D341Med (cell line): ENCODE measurements at regions not wholly inside any gene's neighbourhood (a gene's known extent, or its start where the extent isn't known, plus 50 kb on each side); places are given as distances from the start of the nearest gene placed in this dataset.
A peak's percentile ranks its signal among the peaks of the same experiment; 100 is the strongest.
"Not testable (repeated sequence)": the region's sequence is repeated elsewhere in the genome, so short reads cannot be mapped to it uniquely, and the experiment has no call there.

Experiments
- DNase-seq: peaks from one replicate; pipeline ENCODE4 v3.0.0; 2012; ENCODE audit warnings: low spot score

DNA sequence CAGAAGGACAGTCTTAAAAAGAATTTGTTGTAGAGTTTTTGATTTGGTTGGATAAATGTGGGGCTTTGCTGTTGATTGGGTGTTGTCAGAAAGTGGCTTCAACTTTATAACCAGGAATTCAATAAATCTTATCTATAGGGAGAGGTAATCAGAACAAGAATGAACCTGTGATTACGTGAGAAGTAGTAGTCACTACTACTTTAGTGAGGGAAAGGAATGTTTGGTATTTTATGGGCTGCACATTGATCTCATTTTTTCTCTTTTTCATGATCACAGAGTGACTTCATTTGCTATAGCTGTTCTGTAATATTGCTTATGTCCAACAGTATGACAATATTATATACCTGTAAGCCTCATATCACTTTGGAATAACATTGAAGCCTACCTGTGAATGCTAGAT, 485.2 kb upstream of the BCHE start:
- no peak for DNase-seq

DNA sequence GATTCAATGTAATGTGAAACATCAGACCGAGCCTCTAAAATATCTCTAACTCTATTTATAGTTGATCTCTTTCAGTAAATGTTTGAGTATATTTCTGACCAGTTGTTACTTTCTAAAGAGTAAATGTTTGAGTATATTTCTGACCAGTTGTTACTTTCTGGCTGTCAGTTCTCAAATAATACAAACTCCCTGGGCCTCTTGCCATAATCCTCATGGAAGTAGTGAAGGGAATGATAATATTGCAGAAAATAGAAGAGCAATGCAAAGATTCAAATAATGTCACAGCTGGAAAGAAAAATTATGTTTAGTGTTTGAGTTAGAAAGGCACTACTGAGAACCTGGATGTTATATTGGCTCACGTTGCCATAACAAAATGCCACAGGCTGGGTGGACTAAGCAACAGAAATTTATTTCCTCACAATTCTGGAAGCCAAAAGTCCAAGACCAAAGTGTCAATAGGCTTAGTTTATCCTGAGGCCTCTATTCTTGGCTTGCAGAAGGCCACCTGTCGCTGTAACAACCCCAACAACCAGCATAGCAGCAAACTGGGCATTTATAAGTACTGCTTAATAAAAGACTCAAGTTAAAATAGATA, 470.6 kb upstream of the BCHE start:
- no peak for DNase-seq

DNA sequence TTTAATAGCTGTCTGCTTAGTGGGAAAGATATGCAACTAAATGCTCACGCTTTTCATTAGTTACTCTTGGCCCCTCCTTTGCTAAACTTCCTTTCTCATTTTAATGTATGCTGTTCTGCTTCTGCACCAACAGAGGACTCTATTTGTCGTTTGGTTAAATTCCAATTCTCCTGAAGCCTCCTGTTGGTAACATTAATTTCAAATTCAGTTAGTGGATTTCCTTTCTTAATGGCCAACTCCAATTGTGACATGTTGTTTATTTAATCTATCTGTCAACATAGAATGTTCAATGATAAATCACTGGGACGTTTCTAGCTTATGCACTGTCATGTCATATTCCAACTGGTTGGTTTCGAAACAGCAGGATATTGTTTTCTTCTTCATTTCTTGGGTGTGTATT, 467.4 kb upstream of the BCHE start:
- DNase-seq, result no peak

DNA sequence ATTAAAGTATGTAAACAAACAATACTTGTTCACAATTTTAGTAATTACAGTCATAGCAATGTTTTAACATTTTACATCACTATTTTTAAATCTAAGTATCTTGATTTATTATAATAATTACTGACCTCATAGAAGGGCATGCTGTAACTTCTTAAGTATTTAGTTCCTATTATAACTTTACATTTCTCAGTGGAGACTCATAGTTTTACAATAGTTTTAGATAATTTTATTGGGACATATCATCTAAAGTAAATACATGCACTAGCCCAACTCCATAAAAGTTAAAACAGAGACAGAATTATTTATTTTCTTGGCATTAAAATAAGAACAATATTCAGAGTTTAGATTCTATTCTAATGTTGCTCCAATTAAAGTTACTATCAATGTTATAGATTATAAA, 466.5 kb upstream of the BCHE start:
- DNase-seq, result no peak

DNA sequence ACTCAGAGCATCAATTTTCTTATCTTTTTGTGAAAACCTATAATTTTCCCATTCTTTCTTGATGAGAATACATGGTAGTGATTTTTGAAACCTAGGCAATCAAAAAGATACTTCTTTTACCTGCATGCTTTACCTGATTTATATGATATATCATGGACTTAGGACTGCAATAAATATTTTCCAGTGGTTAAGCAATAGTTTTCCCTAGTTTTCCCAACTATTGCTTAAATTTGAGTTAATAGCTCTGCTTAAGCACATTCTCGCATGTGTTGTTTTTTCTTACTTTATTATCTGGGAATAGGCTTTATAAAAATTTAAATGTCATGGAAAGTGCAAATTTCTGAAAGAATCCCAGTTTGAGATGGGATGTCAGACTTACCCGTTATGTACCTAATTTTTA, 465.1 kb upstream of the BCHE start:
- no peak for DNase-seq

DNA sequence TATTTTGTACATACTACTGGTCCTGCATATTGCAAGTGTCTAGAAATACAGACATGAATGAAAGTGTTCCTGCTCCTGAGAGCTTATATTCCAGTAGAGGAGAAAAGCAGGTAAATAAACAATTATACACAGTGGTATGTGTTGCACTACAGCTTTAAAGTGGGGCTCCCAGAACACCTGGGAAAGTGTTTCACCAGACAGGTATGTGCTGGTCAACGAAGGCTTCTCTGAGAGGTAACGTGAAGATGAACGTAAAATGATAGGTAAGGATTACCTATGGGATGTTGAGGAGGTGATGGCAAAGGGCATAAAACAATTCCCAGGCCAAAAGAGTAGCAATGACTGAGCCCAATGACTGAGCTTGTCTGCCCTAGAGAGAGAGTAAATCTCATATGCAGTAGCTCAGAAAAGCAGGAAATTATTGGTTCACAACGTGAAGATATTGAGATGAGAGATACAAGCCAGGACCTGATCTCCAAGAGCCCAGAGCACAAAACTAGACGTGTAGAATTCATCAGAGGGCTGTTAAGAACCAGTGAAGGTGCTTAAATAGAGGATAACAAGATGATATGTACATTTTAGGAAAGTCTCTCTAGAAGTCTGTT, 459.1 kb upstream of the BCHE start:
- no peak for DNase-seq

DNA sequence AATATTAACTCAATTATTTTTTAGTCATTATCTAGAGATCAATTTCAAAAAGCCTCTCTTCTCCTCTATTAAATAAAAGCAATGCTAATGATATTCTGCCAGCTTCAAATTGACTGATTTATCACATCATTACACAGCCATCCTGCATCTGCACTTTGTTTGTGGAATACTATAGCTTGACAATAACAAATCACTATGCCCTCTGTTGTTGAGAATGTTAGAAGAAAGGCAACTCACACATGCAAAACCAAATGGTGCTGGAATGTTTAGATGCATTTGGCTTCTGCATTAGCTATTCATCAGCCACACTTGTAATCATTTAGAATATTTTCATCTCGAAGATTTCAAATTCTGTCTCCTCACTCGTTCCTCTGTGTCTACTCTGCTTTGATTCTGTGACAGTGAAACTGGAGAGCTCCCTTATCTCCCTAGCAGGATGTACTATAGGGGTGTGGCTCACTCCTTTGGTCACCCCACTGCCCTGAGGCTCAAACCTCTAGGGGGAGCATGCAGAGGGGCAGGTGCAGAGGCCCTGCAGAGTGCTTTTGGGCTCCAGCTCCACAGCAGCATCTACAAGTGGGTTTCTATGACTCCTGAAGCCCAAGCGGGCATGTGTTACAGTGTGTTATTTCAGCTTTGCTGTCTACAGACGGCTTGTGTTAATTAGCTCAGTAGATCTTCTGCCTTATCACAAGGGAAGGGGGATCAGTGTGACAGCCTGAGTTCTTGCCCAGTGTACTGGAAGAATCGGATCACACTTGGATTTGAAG, 454.1 kb upstream of the BCHE start:
- no peak for DNase-seq

DNA sequence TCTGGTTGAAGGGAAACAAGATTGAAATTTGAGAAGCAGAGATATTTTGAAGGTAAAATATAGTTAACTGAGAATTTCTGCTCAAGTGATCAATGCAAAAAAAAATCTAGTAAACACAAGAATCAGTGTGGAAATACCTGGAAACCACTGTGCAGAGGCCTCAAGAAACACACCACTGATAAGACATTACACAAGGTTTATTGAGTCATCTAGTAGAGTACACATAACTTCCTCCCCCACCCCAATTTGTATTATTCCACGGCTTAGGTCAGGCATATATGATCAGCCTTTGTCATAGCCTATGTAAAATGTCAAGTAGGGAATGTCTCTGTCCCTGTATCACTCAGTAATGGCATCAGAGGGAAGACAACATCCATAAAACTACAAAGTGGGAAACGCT, 447.8 kb upstream of the BCHE start:
- DNase-seq, result no peak

DNA sequence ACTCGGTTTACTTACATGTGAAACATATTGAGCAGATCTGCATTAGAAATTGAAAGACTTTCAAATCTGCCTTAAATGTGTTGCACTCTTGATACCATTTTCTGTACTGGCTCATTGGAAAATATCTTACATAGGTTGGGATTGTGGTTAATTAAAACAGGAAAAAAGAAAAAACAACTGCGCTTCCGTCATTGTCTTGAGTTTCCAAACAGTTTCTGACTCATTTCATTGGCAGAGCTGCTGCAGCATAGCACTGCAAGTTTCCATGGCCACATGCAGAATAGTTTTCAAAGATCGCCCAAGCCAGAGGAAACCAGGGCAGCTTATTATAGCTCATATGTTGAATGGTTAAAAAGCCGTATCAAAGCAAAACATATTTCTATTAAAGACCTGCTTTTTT, 446.6 kb upstream of the BCHE start:
- no peak for DNase-seq

DNA sequence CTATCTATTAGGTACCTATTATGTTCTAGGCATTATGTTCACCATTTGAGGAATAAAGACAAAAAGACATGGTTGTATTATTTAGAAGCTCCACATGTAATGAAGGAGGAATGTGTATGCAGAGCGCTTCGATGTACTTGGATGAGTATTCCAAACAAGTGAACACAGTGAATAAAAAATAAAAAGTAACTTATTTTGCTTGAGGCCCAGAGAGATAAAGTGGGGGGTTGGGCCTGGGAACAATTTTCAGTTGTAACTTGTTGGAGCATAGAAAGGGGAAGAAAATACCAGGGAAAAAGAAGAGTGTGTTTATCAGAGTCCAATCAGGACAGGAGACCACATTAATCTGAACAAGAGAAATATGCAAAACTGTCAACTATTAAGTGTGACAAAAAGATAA, 445.7 kb upstream of the BCHE start:
- DNase-seq, result no peak

DNA sequence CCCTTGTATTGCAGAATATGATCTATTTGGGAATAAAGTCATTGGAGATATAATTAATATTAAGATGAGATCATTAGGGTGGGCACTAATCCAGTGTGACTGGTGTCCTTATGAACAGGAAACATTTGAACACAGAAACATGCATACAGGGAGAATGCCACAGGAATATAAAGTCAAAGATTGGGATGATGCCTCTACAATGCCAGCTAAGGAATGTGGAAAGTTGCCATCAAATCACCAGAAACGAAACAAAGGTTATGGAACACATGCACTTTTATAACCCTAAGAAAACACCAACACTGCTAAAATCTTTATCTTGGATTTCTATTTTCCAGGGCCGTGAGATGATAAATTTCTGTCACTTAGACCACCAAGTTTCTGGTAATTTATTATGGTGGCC, 442.4 kb upstream of the BCHE start:
- DNase-seq, result no peak

DNA sequence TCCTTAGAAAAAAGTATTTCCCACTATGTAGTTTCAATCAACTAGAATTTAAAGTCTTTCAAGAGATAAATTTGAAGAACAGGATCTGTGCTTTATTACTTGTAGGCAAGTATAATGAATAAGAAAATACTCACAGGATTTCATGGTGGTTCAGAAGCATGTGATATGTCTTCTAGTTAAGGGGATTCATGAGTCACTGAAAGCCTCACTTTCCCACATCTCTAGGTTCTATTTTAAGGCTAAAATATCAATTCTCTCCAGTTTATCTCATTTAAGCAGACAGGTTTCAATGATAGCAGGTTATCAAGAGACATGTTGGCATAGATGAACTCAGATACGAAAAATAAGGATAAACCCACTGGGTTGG, 437.8 kb upstream of the BCHE start:
- no peak for DNase-seq

DNA sequence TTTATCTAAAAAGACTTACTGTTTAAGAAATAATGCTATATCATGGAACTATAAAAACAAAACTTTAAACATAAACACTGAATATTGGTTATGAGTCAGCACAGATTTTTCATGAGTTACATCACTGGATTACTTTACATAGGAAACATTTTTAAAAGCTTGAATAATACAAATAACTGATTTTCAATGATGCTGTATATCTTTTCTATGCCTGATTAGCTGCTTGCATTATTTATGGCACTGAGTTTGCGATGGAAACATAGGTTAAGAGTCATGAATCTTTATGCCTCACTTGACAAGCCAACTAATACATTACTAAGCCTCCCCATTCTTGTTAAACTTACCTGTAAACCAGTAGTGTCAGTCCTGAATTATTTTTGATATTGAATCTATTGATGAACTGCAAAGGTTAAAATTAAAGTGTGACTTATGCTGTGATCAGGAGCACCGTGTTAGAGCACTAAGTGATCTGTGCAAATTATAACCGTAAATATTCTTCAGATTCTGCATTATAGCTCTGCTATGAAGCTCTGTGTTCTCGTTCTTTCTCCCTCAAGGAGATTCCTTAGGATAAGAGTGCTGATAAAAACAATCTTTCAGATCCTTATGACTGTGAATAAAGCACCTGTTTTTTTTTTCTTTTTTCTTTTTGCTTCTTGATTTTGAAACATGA, 437.3 kb upstream of the BCHE start:
- no peak for DNase-seq

DNA sequence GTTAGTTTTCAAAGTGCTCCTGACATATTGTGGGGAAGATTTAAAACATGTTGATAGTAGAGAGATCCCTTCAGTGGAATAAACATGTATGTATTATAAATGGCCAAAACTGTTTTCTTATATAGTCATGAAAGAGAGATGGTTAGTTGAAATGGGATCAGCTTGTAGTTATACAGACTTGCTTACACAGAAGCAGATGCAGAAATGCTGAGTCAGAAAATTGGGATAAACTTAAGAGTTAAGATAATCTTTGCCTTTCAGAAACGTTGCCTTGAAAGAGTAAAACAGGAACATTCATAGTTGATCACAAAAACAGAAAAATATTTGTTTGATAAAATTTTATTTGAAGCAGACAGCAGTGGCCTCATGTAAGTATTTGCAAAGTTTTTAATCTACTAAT, 433.2 kb upstream of the BCHE start:
- DNase-seq, result no peak

DNA sequence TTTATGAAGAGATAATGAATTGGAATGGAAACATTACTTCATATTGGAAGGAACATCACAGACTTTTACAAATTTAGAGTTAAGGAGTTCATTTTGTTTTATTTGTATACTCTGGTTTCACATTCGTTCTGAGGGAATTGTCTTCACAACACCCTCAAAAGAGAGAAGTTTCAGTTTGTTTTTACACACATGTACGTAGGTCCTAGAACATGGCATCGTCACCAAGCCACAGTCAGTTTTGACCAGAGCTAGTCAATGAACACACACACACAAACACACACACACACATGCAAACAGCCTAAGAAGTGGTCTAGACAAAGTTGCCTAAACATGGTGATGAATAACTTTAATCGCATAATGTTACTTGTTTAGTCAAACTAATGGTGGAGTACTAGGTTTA, 427.9 kb upstream of the BCHE start:
- no peak for DNase-seq

DNA sequence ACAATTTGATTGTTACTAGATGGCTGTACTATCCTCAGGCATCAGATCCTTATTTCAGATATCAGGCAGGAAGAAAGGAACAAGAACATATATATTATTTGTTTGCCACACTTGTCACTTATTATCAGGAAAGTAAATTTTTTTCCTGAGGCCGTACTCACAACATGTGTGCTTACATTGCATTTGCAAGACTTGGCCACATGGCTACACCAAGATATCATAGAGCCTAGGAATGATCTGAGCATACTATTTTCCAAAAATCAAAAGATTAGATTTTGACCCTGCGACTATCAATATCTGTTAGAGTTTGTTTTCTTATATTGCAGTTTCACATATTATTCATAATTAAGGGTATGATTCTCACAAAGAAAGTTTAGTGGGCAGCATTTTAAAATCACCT, 426.2 kb upstream of the BCHE start:
- DNase-seq, result no peak

DNA sequence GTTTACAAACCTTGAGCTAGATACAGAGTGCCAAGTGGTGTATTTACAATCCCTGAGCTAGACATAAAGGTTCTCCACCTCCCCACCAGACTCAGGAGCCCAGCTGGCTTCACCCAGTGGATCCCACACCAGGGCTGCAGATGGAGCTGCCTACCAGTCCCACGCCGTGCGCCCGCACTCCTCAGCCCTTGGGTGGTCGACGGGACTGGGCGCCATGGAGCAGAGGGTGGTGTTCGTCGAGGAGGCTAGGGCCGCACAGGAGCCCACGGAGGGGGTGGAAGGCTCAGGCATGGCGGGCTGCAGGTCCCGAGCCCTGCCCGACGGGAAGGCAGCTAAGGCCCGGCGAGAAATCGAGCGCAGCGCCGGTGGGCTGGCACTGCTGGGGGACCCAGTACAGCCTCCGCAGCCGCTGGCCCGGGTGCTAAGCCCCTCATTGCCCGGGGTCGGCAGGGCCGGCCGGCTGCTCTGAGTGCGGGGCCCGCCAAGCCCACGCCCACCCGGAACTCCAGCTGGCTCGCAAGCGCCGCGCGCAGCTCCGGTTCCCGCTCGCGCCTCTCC, 421.1 kb upstream of the BCHE start:
- not testable (repeated sequence) for DNase-seq

DNA sequence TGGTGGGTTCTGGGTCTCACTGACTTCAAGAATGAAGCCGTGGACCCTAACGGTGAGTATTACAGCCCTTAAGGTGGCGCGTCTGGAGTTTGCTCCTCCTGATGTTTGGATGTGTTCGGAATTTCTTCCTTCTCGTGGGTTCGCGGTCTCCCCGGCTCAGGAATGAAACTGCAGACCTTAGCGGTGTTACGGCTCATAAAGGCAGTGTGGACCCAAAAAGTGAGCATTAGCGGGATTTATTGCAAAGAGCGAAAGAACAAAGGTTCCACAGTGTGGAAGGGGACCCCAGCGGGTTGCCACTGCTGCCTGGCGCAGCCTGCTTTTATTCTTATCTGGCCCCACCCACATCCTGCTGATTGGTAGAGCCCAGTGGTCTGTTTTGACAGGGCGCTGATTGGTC, 420.5 kb upstream of the BCHE start:
- no peak for DNase-seq

DNA sequence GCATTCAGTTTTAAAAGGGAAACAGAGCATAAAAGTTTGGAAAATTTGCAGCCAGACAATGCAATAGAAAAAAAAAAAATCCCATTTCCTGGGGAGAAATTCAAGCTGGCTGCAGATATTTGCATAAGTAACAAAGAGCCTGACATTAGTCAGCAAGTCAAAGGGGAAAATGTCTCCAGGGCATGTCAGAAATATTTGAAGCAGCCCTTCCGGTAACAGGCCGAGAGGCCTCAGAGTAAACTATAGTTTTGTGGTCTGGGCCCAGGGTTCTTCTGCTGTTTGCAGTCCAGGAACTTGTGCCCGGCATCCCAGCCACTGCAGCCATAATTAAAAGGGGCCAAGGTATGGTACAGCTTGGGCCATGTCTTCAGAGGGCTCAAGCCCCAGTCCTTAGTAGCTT, 411.6 kb upstream of the BCHE start:
- no peak for DNase-seq

DNA sequence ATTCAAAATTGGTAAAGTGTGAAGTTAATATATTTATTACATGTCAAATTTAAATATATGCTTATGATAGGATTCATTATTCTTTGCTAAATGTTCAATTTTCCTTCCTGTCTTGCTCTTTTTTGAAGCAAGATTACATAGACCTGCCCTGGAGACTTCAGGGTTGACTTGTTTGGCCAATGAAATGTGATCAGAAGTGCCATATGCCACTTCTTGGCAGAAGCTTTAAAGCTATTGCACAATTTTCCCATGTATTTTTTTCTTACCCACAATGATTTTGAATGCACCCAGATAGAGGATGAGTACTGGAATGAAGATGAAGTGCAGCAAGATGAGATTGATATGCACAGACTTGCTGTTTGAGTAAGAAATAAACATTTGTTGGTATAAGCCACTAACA, 406.3 kb upstream of the BCHE start:
- DNase-seq, result no peak

DNA sequence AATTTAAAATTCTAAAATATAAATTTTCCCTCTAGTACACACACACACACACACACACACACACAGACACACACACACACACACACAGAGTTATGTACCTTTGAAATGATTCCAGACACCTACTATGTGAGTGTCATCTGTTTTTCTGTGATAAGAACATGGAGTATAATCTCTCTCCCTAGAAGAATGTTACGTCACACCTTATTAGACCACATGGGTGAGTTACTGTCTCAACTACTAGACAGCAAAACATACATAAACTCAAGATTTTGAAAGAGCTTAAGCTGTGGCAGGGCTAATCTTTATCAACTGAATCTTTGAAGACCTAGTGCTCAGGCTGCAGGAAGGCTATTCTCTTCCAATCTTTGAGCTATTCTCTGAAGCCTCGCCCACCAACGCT, 385.9 kb upstream of the BCHE start:
- peak; percentile 14 for DNase-seq

DNA sequence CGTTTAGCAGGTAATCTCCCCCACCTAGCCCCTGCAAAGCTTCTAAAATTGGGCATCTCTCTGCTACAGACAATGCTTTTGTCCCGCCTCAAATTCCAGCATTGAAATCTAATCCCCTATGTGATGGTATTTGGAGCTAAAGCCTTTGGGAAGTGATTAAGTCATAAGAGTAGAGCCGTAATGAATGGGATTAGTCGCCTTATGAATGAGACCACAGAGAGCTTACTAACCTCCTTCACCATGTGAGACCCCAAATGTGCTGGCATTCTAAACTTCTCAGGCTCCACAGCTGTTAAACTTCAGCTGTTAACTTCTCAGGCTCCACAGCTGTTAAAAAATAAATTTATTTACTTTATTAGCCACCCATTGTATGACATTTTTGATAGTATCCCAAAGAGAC, 374.2 kb upstream of the BCHE start:
- DNase-seq, result peak; percentile 10

DNA sequence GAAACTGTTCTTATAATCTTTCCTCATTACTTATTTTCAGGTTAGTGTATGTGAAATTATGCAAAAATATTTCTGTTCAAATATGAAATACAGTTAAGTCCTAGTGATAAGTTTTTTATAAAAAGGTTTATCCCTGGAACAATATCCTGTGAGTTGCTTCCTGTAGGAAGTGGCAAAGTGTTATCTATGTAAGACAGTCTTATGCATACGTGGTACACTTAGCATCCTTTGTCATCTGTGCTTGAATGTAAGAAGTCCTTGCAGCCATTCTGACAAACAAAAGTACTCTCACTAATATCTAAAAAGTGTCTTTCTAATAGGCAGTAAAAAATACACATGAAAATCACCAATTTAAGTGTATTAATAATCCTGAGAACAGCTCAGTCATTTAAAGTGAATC, 372.5 kb upstream of the BCHE start:
- no peak for DNase-seq
